GM12891 (cell line): ENCODE measurements at regions not wholly inside any gene's neighbourhood (a gene's known extent, or its start where the extent isn't known, plus 50 kb on each side); places are given as distances from the start of the nearest gene placed in this dataset.

Source experiments
- DNase-seq: peaks from one replicate; pipeline ENCODE4 v3.0.0; 2011; ENCODE audit warnings: low spot score; ENCODE audit not compliant: insufficient read length
- FAIRE-seq: peaks from 2 replicates; lab custom pipeline; 2011; peaks lifted over from hg19 to GRCh38; lab: Jason Lieb, UNC
- PAX5 ChIP-seq: IDR thresholded peaks from 2 replicates; pipeline ENCODE4 v1.6.1; 2011; ENCODE audit warnings: low read length, moderate library complexity, mild to moderate bottlenecking; ENCODE audit not compliant: insufficient read depth, severe bottlenecking
- POLR2A ChIP-seq: IDR thresholded peaks from 2 replicates; pipeline ENCODE4 v1.6.1; 2011; ENCODE audit warnings: low read depth, low read length, control low read depth
- POLR2AphosphoS5 ChIP-seq: IDR thresholded peaks from 2 replicates; pipeline ENCODE4 v1.6.1; 2011; ENCODE audit warnings: low read depth, low read length, control low read depth
- POU2F2 ChIP-seq: IDR thresholded peaks from 2 replicates; pipeline ENCODE4 v1.6.1; 2011; ENCODE audit warnings: low read depth, mild to moderate bottlenecking, control low read depth, low read length, moderate library complexity
- SPI1 ChIP-seq: IDR thresholded peaks from 2 replicates; pipeline ENCODE4 v1.6.1; 2011; ENCODE audit warnings: low read depth, low read length, control low read depth
- TAF1 ChIP-seq: IDR thresholded peaks from 2 replicates; pipeline ENCODE4 v1.6.1; 2011; ENCODE audit warnings: low read depth, low read length, control low read depth

DNA sequence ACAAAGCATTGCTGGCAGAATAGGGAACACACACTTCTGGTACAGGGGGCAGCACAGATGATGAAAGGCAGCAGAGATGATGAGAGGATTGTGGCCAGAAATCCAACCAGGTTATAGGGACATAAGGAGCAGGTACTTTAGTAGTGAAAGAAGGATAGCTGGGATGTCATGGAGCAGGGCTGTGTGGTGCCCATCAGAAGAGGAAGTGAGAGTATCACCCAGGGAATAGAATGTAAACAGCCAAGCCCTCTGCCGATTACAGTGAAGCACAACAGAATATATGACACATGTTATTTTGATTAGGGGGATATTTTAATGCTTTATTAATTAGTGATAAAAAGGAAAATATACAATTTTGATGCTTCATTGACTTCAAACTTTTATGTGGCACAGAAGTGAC lies 883.4 kb upstream of the CDH2 start:
- FAIRE-seq (no peak), DNase-seq (no peak)
- TF ChIP-seq TAF1, result no peak
- peak; percentile 75 for TF ChIP-seq SPI1
- TF ChIP-seq POU2F2, result no peak

DNA sequence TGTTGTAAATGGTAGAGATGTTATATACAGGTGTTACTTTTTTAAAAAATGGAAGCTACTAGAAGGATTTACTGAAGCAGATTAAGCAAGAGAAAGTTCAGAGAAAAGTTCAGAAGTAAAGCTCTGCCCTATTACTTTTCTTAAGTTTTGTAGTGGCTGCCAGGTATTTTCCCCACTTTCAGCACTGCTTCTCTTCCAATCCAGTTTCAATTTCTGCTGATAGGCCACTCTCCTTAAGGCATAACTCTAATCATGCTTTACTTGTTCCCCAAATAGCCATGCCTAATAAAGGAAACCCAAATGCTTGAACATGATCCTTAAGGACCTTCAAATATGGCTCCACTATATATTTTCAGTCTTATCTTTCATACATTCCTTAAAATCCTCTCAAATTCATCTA lies 880.8 kb upstream of the CDH2 start:
- no peak for TF ChIP-seq POU2F2
- no peak for TF ChIP-seq POLR2AphosphoS5
- TF ChIP-seq POLR2A, result no peak
- no peak for TF ChIP-seq SPI1
- TF ChIP-seq TAF1, result no peak
- TF ChIP-seq PAX5, result no peak
- FAIRE-seq (no peak), DNase-seq (no peak)

DNA sequence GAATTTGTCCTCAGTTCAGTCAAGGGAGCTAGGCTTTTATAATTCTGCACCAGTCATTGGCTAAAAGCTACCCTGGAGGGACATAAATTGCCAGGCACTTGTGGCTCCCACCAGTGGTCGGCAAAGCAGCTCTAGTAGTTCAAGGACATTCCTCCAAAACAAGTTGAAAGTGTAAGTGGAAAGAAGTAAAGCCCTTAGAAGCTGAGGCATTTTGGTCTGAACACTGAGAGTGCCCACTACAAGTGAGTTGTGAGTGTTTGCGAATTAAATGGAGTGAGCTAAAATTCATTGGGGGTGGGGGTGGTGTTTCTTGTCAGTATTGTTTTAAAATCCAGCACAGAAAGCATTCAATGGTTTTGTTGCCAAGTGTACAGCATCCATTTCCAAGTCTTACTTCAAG lies 879.9 kb upstream of the CDH2 start:
- no peak for FAIRE-seq
- no peak for TF ChIP-seq PAX5
- TF ChIP-seq SPI1, result no peak
- TF ChIP-seq POLR2AphosphoS5, result no peak
- no peak for DNase-seq

DNA sequence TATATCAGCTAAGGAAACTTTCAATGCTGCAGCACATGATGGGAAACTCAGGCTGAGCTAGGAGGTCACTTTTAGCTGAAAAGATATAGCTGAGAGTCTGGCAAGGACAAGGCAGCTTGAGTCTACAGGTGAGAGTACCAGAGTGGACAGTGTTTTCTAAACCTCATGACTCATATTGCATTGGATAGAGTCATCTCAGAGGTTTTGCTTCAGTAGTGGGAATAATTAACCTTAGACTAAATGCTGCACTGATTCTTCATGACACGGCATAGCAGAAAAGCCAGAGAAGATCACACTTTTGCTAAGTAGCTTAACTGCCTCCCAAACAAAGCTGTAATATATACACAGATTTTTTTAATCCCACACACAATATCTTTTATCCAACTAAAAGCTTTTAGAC lies 865.0 kb upstream of the CDH2 start:
- DNase-seq (no peak), FAIRE-seq (no peak)
- TF ChIP-seq TAF1 (no peak), POLR2A (no peak)

DNA sequence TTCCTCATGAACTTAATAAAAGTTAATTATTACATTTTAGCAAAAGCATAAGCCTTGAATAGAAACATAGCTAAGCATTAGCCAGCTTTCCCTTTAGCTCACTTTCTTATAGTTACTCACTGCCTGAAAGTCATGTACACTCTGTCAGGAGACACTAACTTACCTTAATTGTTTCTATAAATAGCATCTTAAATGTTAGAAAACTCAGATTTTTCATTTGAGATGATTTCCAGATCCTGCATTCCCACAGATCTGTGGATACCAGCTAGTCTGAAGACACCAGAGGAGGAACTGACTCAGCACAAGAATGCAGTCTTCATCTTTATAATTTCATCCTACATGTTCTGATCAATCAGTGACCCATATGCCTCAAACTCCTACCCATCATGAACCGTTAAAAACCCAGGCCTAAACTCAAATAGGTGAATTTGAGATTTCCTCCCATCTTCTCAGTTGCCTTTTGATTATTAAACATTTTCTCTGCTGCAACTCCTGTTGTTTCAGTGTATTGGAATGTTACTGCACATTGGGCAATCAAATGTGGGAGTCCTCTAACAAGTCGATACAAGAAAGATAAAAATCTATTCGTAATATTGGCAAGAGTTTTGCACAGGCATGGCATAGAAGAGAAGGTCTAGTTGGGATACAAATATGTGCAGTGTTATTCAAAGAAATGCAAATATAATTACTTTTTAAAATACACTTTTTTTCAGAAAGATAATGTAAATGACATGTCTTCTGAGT lies 857.4 kb upstream of the CDH2 start:
- no peak for FAIRE-seq
- TF ChIP-seq POLR2AphosphoS5, result no peak
- TF ChIP-seq POU2F2, result no peak
- TF ChIP-seq POLR2A, result no peak
- no peak for TF ChIP-seq SPI1
- no peak for TF ChIP-seq TAF1
- no peak for TF ChIP-seq PAX5
- DNase-seq, result no peak

DNA sequence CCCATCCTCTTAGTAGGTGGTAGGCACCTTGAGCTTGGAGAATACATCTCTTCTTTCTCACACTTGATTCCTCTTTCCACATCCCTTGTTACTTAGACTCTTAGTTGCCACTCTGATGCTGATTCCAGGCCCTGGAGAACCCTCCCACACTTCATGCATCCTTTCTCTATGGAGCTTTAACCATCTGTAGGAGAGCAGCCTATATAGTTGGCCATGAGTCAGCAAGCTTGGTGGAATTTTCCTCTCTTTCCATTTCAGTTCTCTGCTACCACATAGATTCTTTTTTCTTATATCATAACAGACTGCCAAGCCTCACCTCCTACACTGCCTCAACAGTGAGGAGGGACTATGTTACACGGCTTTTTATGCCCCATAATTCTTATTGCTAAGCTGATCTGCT lies 851.6 kb upstream of the CDH2 start:
- DNase-seq (no peak), FAIRE-seq (no peak)
- no peak for TF ChIP-seq TAF1
- TF ChIP-seq POLR2AphosphoS5, result no peak
- TF ChIP-seq PAX5, result no peak
- no peak for TF ChIP-seq POLR2A
- no peak for TF ChIP-seq SPI1
- no peak for TF ChIP-seq POU2F2

DNA sequence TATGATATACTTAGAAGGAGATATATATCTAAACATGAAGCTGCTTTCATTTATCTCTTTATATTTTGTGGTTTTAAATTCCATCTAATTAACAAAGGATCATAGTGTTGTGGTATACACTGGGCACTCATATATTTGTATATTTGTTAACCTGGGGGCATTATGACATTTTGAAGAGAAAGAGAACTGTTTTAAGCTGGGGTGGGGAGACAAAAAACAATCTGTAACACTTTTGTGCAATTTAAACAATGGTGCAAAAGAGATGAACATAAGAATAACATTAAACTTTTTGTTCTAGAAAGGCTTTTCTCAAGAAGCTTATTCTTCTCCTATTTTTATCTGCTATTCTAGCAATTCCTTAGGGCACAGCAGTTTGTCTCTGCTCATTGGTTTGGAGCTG lies 842.0 kb upstream of the CDH2 start:
- FAIRE-seq (no peak), DNase-seq (no peak)
- TF ChIP-seq POLR2AphosphoS5 (no peak), POLR2A (no peak), TAF1 (no peak), PAX5 (no peak), SPI1 (no peak), POU2F2 (no peak)

DNA sequence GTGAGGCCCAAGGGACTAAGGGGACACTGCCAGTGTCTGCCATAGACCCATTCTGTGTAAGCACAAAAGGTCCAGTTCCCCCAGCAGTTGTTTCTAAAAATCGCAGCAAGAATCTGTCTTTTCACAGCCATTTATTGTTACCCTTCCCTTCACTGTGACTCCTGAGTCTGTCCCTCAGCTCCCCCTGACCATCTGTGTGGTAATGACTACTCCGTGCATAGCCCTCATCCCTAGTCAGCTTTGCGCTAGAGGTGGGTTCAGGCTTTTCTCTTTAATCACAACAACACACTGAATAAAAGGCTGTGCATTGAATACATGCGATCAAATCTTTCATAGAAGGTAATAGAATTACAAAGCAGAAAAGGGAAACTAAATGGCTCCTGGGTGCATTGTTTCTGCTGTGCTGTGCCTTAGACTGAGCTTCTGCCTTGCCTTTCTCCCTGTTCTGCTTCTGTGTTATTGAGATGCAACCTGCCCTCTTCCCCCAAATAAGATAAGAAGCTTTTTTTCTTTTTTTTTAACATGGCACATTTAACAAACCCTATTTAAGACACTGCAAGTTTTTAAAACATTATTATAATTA lies 836.0 kb upstream of the CDH2 start:
- no peak for FAIRE-seq
- TF ChIP-seq POLR2AphosphoS5, result no peak
- no peak for TF ChIP-seq PAX5
- TF ChIP-seq SPI1, result no peak
- no peak for TF ChIP-seq POU2F2
- no peak for TF ChIP-seq TAF1
- no peak for TF ChIP-seq POLR2A

DNA sequence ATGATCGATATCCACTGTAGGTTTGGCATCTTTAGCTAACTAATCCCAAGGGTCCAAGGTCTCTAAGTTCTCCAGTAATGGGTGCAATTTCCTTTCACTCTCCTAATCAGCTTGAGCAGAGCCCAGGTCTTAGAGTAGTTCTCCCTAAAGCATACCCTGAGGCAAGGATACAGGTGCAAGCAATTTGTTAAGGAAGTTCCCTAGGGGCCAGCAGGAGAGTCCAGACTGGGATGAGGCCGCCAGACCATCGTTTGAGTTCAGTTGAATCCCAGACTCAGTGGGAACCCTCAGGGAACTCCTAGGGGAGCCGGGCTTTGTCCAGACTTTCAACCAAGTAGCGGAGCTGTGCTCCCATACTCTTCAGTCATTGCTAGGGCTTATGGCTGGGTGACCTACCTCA lies 835.4 kb upstream of the CDH2 start:
- FAIRE-seq (no peak), DNase-seq (no peak)
- TF ChIP-seq POLR2A (no peak), TAF1 (no peak), SPI1 (no peak), POU2F2 (no peak), POLR2AphosphoS5 (no peak), PAX5 (no peak)

More for the DNA sequence above, 836.0 kb upstream of the CDH2 start:
- DNase-seq, result no peak

DNA sequence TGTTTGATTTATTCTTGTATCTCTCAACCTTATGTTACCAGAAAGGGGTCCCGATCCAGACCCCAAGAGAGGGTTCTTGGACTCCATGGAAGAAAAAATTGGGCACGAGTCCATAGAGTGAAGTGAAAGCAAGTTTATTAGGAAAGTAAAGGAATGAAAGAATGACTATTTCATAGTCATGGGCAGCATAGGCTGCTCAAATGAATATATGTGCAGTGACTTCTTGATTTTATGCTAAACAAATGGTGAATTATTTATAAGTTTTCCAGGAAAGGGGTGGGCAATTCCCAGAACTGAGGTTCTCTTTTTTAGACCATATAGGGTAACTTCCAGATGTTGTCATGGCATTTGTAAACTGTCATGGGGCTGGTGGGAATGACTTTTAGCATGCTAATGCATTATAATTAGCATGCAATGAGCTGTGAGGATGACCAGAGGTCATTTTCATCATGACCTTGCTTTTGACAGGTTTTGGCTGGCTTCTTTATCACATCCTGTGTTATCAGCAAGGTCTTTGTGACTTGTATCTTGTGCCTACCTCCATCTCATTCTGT lies 832.4 kb upstream of the CDH2 start:
- DNase-seq (no peak), FAIRE-seq (no peak)
- TF ChIP-seq SPI1 (no peak), POU2F2 (no peak), PAX5 (no peak), POLR2A (no peak), POLR2AphosphoS5 (no peak), TAF1 (no peak)

DNA sequence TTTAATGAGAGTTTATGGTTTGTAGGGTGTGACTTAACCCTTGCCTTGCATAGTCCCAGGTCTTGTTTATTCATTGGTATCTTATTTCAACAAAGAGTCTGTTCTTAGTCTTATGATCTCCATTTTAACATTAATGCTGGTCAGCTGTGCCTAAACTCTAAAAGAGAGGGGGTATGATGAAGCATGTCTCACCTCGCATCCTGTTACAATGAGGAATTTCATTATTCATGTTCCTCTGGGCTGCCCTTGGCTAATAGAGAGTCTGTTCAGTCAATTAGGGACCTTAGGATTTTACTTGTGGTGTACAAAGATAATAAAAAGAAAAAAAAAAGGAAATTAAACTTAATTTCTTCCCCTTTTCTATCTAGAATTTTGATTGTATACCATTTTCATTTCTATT lies 831.9 kb upstream of the CDH2 start:
- DNase-seq (no peak), FAIRE-seq (no peak)
- no peak for TF ChIP-seq PAX5
